Smooth muscle cell (in vitro differentiated cells): ENCODE measurements at regions not wholly inside any gene's neighbourhood (a gene's known extent, or its start where the extent isn't known, plus 50 kb on each side); places are given as distances from the start of the nearest gene placed in this dataset.

ENCODE experiments used
- DNase-seq: peaks from one replicate; lab custom pipeline; 2025; ENCODE audit not compliant: unreplicated experiment; lab: John Stamatoyannopoulos, UW
- H2AFZ ChIP-seq: fragments of 200-600 bp; sonication (generic); 2 replicates; pipeline ENCODE4 v1.6.0; 2016; ENCODE audit warnings: antibody characterized with exemption, low read depth, mild to moderate bottlenecking
- H3F3A ChIP-seq: fragments of 200-600 bp; sonication (generic); 2 replicates; pipeline ENCODE4 v1.6.0; 2017; ENCODE audit warnings: antibody characterized with exemption, low read depth
- H3K27ac ChIP-seq: fragments of 200-600 bp; sonication (generic); 2 replicates; pipeline ENCODE4 v1.5.1; 2016; ENCODE audit warnings: low read depth, mild to moderate bottlenecking
- H3K27me3 ChIP-seq: fragments of 200-600 bp; sonication (generic); 2 replicates; pipeline ENCODE4 v1.6.1; 2016; ENCODE audit warnings: low read depth, mild to moderate bottlenecking
- H3K36me3 ChIP-seq: fragments of 200-600 bp; sonication (generic); 2 replicates; pipeline ENCODE4 v1.5.1; 2016; ENCODE audit warnings: low read depth
- H3K4me1 ChIP-seq: fragments of 200-600 bp; sonication (generic); 2 replicates; pipeline ENCODE4 v1.5.1; 2016; ENCODE audit warnings: low read depth
- H3K4me2 ChIP-seq: fragments of 200-600 bp; sonication (generic); 2 replicates; pipeline ENCODE4 v1.6.0; 2016; ENCODE audit warnings: mild to moderate bottlenecking
- H3K4me3 ChIP-seq: fragments of 200-600 bp; sonication (generic); 2 replicates; pipeline ENCODE4 v1.5.1; 2016; ENCODE audit warnings: mild to moderate bottlenecking
- H3K79me2 ChIP-seq: fragments of 200-600 bp; sonication (generic); 2 replicates; pipeline ENCODE4 v1.6.0; 2016; ENCODE audit warnings: low read depth, mild to moderate bottlenecking
- H3K9ac ChIP-seq: fragments of 200-600 bp; sonication (generic); 2 replicates; pipeline ENCODE4 v1.6.0; 2016; ENCODE audit warnings: low read depth
- H3K9me3 ChIP-seq: fragments of 200-600 bp; sonication (generic); replicated peaks from 2 replicates; pipeline ENCODE4 v1.5.1; 2016; ENCODE audit warnings: low read depth
- H4K20me1 ChIP-seq: fragments of 200-600 bp; sonication (generic); 2 replicates; pipeline ENCODE4 v1.6.0; 2016; ENCODE audit warnings: low read depth
- CTCF ChIP-seq: fragments of 200-600 bp; sonication (generic); IDR thresholded peaks from 2 replicates; pipeline ENCODE4 v1.5.1; 2017; ENCODE audit warnings: borderline replicate concordance, mild to moderate bottlenecking, antibody characterized with exemption; ENCODE audit not compliant: insufficient read depth, poor library complexity, severe bottlenecking
- WGBS: methylation state at CpG from one replicate; pipeline ENCODE4 v1.1.7; 2016; ENCODE audit warnings: low lambda C conversion rate; 5-methylcytosine and 5-hydroxymethylcytosine counted together

- Histone ChIP-seq H3K79me2 (no peaks in the 10 kb centered on the region), H3K4me1 (peaks cover 5% of the 10 kb centered on the region), H3K4me2 (peak overlapping the region; percentile 20), H2AFZ (no peak overlapping the region), H3K27ac (no peak overlapping the region), H3K9ac (no peak overlapping the region), H3F3A (peaks cover 19% of the 10 kb centered on the region), H3K36me3 (no peaks in the 10 kb centered on the region), H3K9me3 (no peaks in the 10 kb centered on the region), H3K27me3 (no peaks in the 10 kb centered on the region), H4K20me1 (no peaks in the 10 kb centered on the region), H3K4me3 (no peak overlapping the region)
- no peak for DNase-seq
- TF ChIP-seq CTCF = no peak
- WGBS = 16% methylated on average over 1 of the region's 1 CpG
Observed at GRCh38 chr13:76387566-76387965, 498.6 kb downstream of the KCTD12 start.

- no peaks in the 10 kb centered on the region for H3K79me2 ChIP-seq
- no peak for DNase-seq
- H3K4me1 ChIP-seq = peaks cover 5% of the 10 kb centered on the region
- no peaks in the 10 kb centered on the region for H3K9me3 ChIP-seq
- H2AFZ ChIP-seq = no peak overlapping the region
- H4K20me1 ChIP-seq = no peaks in the 10 kb centered on the region
- peak overlapping the region; percentile 91 for H3K27ac ChIP-seq
- TF ChIP-seq CTCF = no peak
- H3K36me3 ChIP-seq = no peaks in the 10 kb centered on the region
- H3K4me2 ChIP-seq = peak overlapping the region; percentile 4
- no peaks in the 10 kb centered on the region for H3K27me3 ChIP-seq
- no peak overlapping the region for H3K4me3 ChIP-seq
- H3F3A ChIP-seq = peaks cover 19% of the 10 kb centered on the region
- no peak overlapping the region for H3K9ac ChIP-seq
- 79% methylated on average over 3 of the region's 3 CpGs for WGBS
Observed at GRCh38 chr13:76386321-76386720, 499.9 kb downstream of the KCTD12 start.

- no peaks in the 10 kb centered on the region for H3K27me3 ChIP-seq
- no peaks in the 10 kb centered on the region for H3K9me3 ChIP-seq
- H2AFZ ChIP-seq = no peak overlapping the region
- no peak overlapping the region for H3K9ac ChIP-seq
- WGBS = 52% methylated on average over 2 of the region's 2 CpGs
- no peaks in the 10 kb centered on the region for H3K79me2 ChIP-seq
- H3K27ac ChIP-seq = peak overlapping the region; percentile 91
- peaks cover 23% of the 10 kb centered on the region for H3F3A ChIP-seq
- no peaks in the 10 kb centered on the region for H4K20me1 ChIP-seq
- no peak for TF ChIP-seq CTCF
- no peak overlapping the region for H3K4me3 ChIP-seq
- peak overlapping the region; percentile 4 for H3K4me2 ChIP-seq
- peaks cover 10% of the 10 kb centered on the region for H3K4me1 ChIP-seq
- DNase-seq = no peak
- H3K36me3 ChIP-seq = no peaks in the 10 kb centered on the region
Observed at GRCh38 chr13:76385586-76385985, 500.6 kb downstream of the KCTD12 start.

- no peak for TF ChIP-seq CTCF
- H3K9ac ChIP-seq = peak overlapping the region; percentile 52
- H3K4me3 ChIP-seq = no peak overlapping the region
- no peaks in the 10 kb centered on the region for H3K27me3 ChIP-seq
- peaks cover 26% of the 10 kb centered on the region for H3F3A ChIP-seq
- peak overlapping the region; percentile 61 for H3K4me2 ChIP-seq
- no peaks in the 10 kb centered on the region for H3K9me3 ChIP-seq
- no peaks in the 10 kb centered on the region for H4K20me1 ChIP-seq
- no peaks in the 10 kb centered on the region for H3K36me3 ChIP-seq
- H3K79me2 ChIP-seq = no peaks in the 10 kb centered on the region
- no peak for DNase-seq
- peak overlapping the region; percentile 50 for H2AFZ ChIP-seq
- H3K27ac ChIP-seq = peak overlapping the region; percentile 91
- WGBS = 0% methylated on average over 2 of the region's 2 CpGs
- H3K4me1 ChIP-seq = peaks cover 5% of the 10 kb centered on the region
Observed at GRCh38 chr13:76383676-76384461, 502.3 kb downstream of the KCTD12 start.
